Endodermal cell (in vitro differentiated cells): ENCODE measurements at regions not wholly inside any gene's neighbourhood (a gene's known extent, or its start where the extent isn't known, plus 50 kb on each side); places are given as distances from the start of the nearest gene placed in this dataset.
"Not testable (repeated sequence)": the region's sequence is repeated elsewhere in the genome, so short reads cannot be mapped to it uniquely, and the experiment has no call there.

Experiments used
- DNase-seq: peaks from one replicate; pipeline ENCODE4 v3.0.0-alpha.2; 2017
- H3K27ac ChIP-seq: 2 replicates; pipeline ENCODE4 v1.5.1; 2013; ENCODE audit warnings: mild to moderate bottlenecking, low read depth, low read length, moderate library complexity
- H3K27me3 ChIP-seq: 2 replicates; pipeline ENCODE4 v1.6.1; 2013; ENCODE audit warnings: mild to moderate bottlenecking, low read length, moderate library complexity; ENCODE audit not compliant: insufficient read depth, control insufficient read depth, poor library complexity, severe bottlenecking
- H3K36me3 ChIP-seq: 2 replicates; pipeline ENCODE4 v1.7.0; 2013; ENCODE audit warnings: mild to moderate bottlenecking, low read length, moderate library complexity; ENCODE audit not compliant: control insufficient read depth, insufficient read depth
- H3K4me1 ChIP-seq: one replicate; pipeline ENCODE4 v1.7.0; 2013; ENCODE audit warnings: low read length; ENCODE audit not compliant: control insufficient read depth, insufficient read depth
- H3K4me3 ChIP-seq: 2 replicates; pipeline ENCODE4 v1.5.1; 2013; ENCODE audit warnings: mild to moderate bottlenecking, low read length, moderate library complexity
- H3K9ac ChIP-seq: 2 replicates; pipeline ENCODE4 v1.6.1; 2013; ENCODE audit warnings: mild to moderate bottlenecking, low read length, moderate library complexity; ENCODE audit not compliant: poor library complexity, severe bottlenecking; ENCODE audit errors: extremely low read depth
- H3K9me3 ChIP-seq: 2 replicates; pipeline ENCODE4 v1.6.1; 2013; ENCODE audit warnings: mild to moderate bottlenecking, low read length, moderate library complexity; ENCODE audit not compliant: control insufficient read depth
- H3K27ac Mint-ChIP-seq: 2 replicates; pipeline ENCODE4 v1.8.0; 2020; ENCODE audit warnings: mixed read lengths
- H3K27me3 Mint-ChIP-seq: 2 replicates; pipeline ENCODE4 v1.8.0; 2021; ENCODE audit warnings: mild to moderate bottlenecking, mixed read lengths; ENCODE audit not compliant: insufficient read depth
- H3K36me3 Mint-ChIP-seq: 2 replicates; pipeline ENCODE4 v1.8.0; 2020; ENCODE audit warnings: low read depth, mixed read lengths
- H3K4me1 Mint-ChIP-seq: 2 replicates; pipeline ENCODE4 v1.8.0; 2020; ENCODE audit warnings: mixed read lengths
- H3K4me3 Mint-ChIP-seq: 2 replicates; pipeline ENCODE4 v1.8.0; 2020; ENCODE audit warnings: mild to moderate bottlenecking, moderate library complexity, mixed read lengths
- H3K9me3 Mint-ChIP-seq: 2 replicates; pipeline ENCODE4 v1.8.0; 2020; ENCODE audit warnings: mild to moderate bottlenecking, mixed read lengths
- WGBS, 2 experiments: methylation state at CpG; one replicate each; pipeline versions ENCODE4 v1.1.5 to v1.1.7; 2013; ENCODE audit warnings: missing lambda C conversion rate in 2 of 2, mixed read lengths in 1 of 2; ENCODE audit not compliant: insufficient coverage in 1 of 2, insufficient read length in 1 of 2; 5-methylcytosine and 5-hydroxymethylcytosine counted together
- TF ChIP-seq, protein P1 (sequence below): fragments of 200-600 bp; sonication (generic); conservative IDR thresholded peaks from 2 replicates; pipeline ENCODE4 v1.5.0; 2021; ENCODE audit warnings: antibody characterized with exemption, mild to moderate bottlenecking

DNA sequence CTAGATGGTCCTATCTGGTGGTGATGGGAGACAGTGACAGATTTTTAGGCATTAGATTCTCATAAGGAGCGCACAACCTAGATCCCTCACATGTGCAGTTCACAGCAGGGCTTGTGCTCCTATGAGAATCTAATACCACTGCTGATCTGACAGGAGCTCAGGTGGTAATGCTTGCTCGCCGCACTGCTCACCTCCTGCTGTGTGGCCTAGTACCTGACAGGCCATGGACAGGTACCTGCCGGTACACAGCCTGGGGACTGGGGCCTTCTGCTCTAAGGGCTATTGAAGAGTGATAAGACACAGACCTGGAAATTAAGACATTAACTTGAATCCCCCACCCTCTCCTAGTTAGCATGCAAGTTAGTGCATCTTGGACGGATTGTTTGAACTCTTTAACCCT, 64.4 kb downstream of the KLRB1 start:
- DNase-seq, H3K4me1 ChIP-seq, H3K9ac ChIP-seq, H3K27me3 Mint-ChIP-seq, H3K27me3 ChIP-seq, H3K4me3 ChIP-seq, H3K4me1 Mint-ChIP-seq, H3K36me3 ChIP-seq, H3K9me3 ChIP-seq, H3K9me3 Mint-ChIP-seq, H3K27ac Mint-ChIP-seq, H3K27ac ChIP-seq, H3K4me3 Mint-ChIP-seq, H3K36me3 Mint-ChIP-seq: not testable (repeated sequence)
- 97 to 100% methylated on average over 1 to 4 of the region's 5 CpGs for WGBS, 2 experiments

DNA sequence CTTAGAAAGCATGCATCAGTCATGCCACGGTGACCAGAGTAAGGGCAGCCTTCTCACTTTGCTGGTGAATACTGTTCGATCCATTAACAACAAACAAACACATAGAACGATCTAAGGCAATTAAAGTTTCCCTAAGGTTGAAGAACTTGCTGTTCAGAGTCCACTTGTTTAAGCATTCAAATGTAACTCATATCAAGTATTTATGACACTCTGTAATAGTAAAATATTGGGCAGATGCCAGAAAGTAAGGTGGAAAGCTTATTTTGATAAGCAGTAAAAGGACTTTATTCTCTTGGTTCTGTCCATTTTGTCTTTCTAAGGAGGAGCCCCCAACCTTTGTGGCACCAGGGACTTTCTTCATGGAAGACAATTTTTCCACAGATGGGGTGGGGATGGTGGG, 64.9 kb downstream of the KLRB1 start:
- not testable (repeated sequence) for H3K9me3 ChIP-seq, H3K27ac Mint-ChIP-seq, H3K27ac ChIP-seq, H3K9ac ChIP-seq, H3K27me3 ChIP-seq, H3K36me3 ChIP-seq, DNase-seq, H3K36me3 Mint-ChIP-seq, H3K27me3 Mint-ChIP-seq, H3K9me3 Mint-ChIP-seq, H3K4me3 ChIP-seq, H3K4me3 Mint-ChIP-seq, H3K4me1 Mint-ChIP-seq, H3K4me1 ChIP-seq
- 92% methylated on average over 1 of the region's 3 CpGs; no CpG with 5 or more reads in 1 of the 2 experiments for WGBS, 2 experiments

DNA sequence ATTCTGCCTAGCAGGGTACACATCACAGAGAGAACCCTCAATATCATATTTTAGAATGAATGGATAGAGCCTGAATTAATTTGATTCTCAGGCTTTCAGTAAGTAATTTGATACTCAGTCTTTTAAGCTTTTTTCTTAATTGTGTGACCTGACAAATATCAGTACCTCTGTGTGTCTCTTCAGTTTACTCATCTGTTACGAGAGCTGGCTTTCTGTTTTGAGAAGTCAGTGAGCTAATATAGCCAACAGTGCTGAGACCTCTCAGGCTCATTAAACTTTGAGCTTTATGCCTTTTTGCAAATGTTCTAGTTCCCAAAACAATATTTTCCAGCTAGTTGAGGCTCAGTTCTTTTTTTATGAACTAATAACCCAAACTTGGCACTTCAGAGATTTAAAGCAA, 91.8 kb downstream of the KLRB1 start:
- not testable (repeated sequence) for H3K27me3 ChIP-seq, H3K27ac Mint-ChIP-seq, H3K27ac ChIP-seq, H3K9me3 Mint-ChIP-seq, H3K4me3 Mint-ChIP-seq, H3K36me3 ChIP-seq, H3K9me3 ChIP-seq, H3K9ac ChIP-seq, H3K36me3 Mint-ChIP-seq, H3K4me1 ChIP-seq, DNase-seq, H3K4me3 ChIP-seq, H3K27me3 Mint-ChIP-seq
- WGBS, 2 experiments = 91% methylated on average over 1 of the region's 1 CpG; no CpG with 5 or more reads in 1 of the 2 experiments
- H3K4me1 Mint-ChIP-seq = peaks cover 10% of the 10 kb centered on the region

- H3K4me3 ChIP-seq, H3K4me3 Mint-ChIP-seq, H3K27me3 ChIP-seq, H3K36me3 Mint-ChIP-seq, H3K9me3 ChIP-seq, H3K27ac Mint-ChIP-seq, H3K36me3 ChIP-seq, H3K4me1 ChIP-seq, H3K9ac ChIP-seq, H3K9me3 Mint-ChIP-seq, H3K27ac ChIP-seq, H3K27me3 Mint-ChIP-seq, DNase-seq: not testable (repeated sequence)
- TF ChIP-seq, protein P1, sequence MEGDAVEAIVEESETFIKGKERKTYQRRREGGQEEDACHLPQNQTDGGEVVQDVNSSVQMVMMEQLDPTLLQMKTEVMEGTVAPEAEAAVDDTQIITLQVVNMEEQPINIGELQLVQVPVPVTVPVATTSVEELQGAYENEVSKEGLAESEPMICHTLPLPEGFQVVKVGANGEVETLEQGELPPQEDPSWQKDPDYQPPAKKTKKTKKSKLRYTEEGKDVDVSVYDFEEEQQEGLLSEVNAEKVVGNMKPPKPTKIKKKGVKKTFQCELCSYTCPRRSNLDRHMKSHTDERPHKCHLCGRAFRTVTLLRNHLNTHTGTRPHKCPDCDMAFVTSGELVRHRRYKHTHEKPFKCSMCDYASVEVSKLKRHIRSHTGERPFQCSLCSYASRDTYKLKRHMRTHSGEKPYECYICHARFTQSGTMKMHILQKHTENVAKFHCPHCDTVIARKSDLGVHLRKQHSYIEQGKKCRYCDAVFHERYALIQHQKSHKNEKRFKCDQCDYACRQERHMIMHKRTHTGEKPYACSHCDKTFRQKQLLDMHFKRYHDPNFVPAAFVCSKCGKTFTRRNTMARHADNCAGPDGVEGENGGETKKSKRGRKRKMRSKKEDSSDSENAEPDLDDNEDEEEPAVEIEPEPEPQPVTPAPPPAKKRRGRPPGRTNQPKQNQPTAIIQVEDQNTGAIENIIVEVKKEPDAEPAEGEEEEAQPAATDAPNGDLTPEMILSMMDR = peak; percentile 58
- peaks cover 10% of the 10 kb centered on the region for H3K4me1 Mint-ChIP-seq
- 86% methylated on average over 3 of the region's 5 CpGs; no CpG with 5 or more reads in 1 of the 2 experiments for WGBS, 2 experiments
These were observed 95.0 kb downstream of the KLRB1 start for GRCh38 chr12:9512695-9513094.

- not testable (repeated sequence) for H3K4me1 Mint-ChIP-seq, H3K36me3 Mint-ChIP-seq, H3K27me3 ChIP-seq, DNase-seq, H3K27me3 Mint-ChIP-seq, H3K4me1 ChIP-seq, H3K4me3 Mint-ChIP-seq, H3K9ac ChIP-seq, H3K27ac ChIP-seq, H3K4me3 ChIP-seq, H3K27ac Mint-ChIP-seq, H3K36me3 ChIP-seq, H3K9me3 Mint-ChIP-seq, H3K9me3 ChIP-seq
- 91 to 100% methylated on average over 1 of the region's 1 CpG for WGBS, 2 experiments
These were observed 97.2 kb downstream of the KLRB1 start for GRCh38 chr12:9510392-9511011.
